A673 (cell line): ENCODE measurements at regions not wholly inside any gene's neighbourhood (a gene's known extent, or its start where the extent isn't known, plus 50 kb on each side); places are given as distances from the start of the nearest gene placed in this dataset.

Experiments
- CTCF ChIP-seq: fragments of 300-800, 200-600 bp; sonication (generic); conservative IDR thresholded peaks from 2 replicates; pipeline ENCODE4 v1.5.1; 2017; ENCODE audit warnings: low read depth, mild to moderate bottlenecking, antibody characterized with exemption, low read length, moderate library complexity, mixed read lengths
- EZH2 ChIP-seq: fragments of 200-600 bp; sonication (generic); IDR thresholded peaks from 2 replicates; pipeline ENCODE4 v1.6.1; 2017; ENCODE audit warnings: borderline replicate concordance, low read depth, mild to moderate bottlenecking, mixed read lengths, antibody characterized with exemption, low read length; ENCODE audit not compliant: poor library complexity, severe bottlenecking

- no peak for TF ChIP-seq CTCF
- TF ChIP-seq EZH2, result no peak
Measured at GRCh38 chrX:20519146-20519545, 252.4 kb upstream of the RPS6KA3 start.
